Stimulated activated CD8-positive, alpha-beta memory T cell treated with anti-CD3 and anti-CD28 coated beads, Interleukin-4, amount 100 ng/mL, for 4 hours (primary cell): ENCODE measurements at regions not wholly inside any gene's neighbourhood (a gene's known extent, or its start where the extent isn't known, plus 50 kb on each side); places are given as distances from the start of the nearest gene placed in this dataset.
"Not testable (repeated sequence)": the region's sequence is repeated elsewhere in the genome, so short reads cannot be mapped to it uniquely, and the experiment has no call there.

ENCODE experiments used
- DNase-seq, 2 donors: peaks; one replicate each; pipeline ENCODE4 v3.0.0-alpha.2; 2020; ENCODE audit warnings: low read depth in 2 of 2, low spot score in 1 of 2

DNA sequence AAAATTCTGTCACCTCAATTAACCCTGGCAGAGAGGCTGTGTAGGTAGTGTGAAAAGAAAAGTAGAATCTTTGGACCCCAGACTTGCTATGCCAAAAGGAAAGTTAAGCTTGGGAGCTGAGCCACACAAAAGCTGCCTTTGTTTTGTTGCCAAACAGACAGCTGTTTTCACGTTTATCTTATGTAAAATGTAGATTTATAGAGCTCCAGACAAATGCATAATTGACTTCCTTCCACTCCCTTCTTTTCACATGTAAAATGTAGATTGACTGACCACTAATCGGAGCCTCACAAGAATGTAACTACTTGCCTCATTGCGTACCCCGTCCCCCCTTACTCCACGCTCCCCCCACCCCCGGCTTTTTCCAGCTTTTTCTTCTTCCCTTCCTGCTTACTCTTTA is 2302.2 kb upstream of the RAG2 start:
- DNase-seq, result no peak

DNA sequence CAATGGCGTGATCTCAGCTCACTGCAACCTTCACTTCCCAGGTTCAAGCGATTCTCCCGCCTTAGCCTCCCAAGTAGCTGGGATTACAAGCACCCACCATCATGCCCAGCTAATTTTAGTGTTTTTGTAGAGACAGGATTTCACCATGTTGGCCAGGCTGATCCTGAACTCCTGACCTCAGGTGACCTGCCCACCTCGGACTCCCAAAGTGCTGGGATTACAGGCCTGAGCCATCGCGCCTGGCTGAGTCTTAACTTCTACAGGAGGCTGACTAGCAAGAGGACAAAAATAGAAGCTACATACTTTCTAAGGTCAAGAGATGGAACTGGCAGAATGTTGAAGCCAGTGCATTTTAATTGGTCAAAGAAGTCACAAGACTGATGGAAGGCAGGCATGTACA is 2296.2 kb upstream of the RAG2 start:
- DNase-seq, result not testable (repeated sequence)

DNA sequence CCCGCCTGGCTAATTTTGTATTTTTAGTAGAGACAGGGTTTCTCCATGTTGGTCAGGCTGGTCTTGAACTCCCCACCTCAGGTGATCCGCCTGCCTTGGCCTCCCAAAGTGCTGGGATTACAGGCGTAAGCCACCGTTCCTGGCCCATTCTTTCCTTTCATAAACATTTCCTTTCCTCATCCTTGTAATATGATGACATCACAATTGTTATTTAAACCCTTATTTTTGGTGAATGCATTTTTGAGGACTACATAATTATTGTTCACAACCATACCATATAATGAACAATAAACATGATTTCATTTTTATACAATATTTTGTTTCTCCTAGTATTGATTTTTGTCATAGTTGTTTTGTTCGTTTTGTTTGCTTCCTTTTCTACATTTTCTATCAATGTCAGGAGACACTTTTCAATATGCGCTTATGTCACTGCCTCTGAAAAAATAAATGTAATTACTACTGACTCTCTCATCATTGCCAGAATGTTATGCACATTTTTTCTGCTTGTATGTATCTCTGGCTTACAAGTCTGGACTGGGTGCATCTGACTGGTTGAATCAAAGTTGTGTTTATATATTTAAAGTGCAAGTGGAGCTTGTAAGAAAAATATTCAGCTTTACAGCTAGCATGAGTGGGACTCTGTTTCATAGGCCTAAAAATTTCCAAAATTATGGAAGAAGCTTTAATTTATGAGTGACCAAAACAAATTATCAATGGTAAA is 2286.3 kb upstream of the RAG2 start:
- DNase-seq, result no peak

DNA sequence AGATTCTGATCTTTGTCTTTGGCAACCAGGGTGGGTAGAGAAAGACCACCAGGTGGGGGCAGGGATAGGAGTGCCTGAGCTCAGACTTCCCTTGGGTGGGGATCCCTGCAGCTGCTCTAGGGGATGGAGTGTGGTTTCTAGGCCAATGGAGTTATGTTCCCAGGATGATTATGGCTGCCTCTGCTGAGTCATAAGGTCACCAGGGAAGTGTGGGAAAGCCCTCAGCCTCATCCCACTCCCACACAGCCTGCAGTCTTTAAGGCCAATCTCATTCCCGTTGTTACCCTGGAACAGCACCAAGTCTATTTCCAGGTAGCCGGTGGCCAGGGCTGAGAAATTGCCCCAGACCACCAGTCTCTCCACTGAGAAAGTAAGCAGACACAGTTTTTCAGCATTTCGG is 2269.3 kb upstream of the RAG2 start:
- DNase-seq, result no peak

GRCh38 chr11:38865922-38866321 is 2267.9 kb upstream of the RAG2 start:
- no peak for DNase-seq

DNA sequence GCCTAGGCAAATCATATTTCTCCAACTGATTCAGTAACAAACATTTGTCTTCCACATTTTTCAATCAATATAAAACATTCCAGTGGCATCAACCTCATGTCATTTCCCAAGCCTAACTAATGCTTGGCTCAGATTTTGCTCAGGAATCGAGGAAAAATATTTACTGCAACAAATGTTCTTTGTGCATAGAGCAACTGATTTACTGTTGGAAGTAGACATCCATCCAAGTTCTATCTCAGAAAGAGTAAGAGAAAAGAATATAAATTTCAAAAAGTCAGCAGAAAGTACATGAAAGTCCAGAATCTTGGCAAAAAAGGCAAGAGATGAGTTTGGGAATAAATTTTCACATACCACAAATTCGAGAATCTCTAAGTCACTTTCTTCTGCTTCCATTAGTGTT is 2245.0 kb upstream of the RAG2 start:
- DNase-seq, result no peak

DNA sequence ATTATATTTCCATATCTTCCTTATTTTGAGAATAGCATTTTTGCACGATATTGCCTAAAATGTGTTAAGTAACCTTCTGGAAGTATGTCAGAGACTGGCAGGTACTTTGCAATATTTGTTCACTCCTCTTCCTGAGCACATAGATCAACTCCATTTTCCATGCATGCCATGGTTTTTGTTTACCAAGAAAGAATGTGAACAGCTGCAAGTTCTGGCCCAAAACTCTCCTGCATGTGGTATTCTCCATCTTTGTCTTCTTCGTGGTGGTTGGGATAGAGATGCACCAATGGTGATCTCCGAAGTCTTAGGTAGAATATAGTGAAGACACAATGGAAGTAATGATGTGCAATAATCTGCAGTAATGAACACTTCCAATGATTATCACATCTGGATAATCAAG is 2241.0 kb upstream of the RAG2 start:
- DNase-seq, result no peak

GRCh38 chr11:38835966-38836365 is 2237.9 kb upstream of the RAG2 start:
- DNase-seq, result no peak

- DNase-seq, result no peak
These were observed 2226.5 kb upstream of the RAG2 start for GRCh38 chr11:38824573-38824972.

- not testable (repeated sequence) for DNase-seq
These were observed 2223.8 kb upstream of the RAG2 start for GRCh38 chr11:38821786-38822185.

GRCh38 chr11:38819981-38820380 is 2221.9 kb upstream of the RAG2 start:
- no peak for DNase-seq

- DNase-seq, result no peak
These were observed 2220.7 kb upstream of the RAG2 start for GRCh38 chr11:38818720-38819119.

DNA sequence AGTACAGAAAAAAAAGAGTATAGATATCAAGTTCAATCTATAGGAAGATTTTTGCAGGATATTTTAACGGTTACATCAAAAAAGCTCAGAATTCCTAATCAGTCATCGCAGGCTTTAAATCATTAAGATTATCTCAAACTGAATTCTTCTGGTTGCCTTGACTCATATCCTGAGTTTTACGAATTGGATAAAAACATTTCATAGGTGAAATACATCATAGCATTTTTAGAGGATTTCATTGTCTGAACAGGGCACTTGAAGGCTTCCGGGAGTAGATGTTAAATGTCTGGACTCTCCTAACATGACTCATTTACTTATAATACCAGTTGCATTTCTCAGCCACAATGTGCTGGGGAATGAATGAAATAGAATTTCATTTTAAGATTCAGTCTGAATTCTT is 2216.6 kb upstream of the RAG2 start:
- no peak for DNase-seq

- no peak for DNase-seq
These were observed 2211.5 kb upstream of the RAG2 start for GRCh38 chr11:38809521-38809920.

GRCh38 chr11:38796281-38796680 is 2198.2 kb upstream of the RAG2 start:
- no peak for DNase-seq

- no peak for DNase-seq
These were observed 2197.0 kb upstream of the RAG2 start for GRCh38 chr11:38795027-38795426.

- DNase-seq, result no peak
These were observed 2193.4 kb upstream of the RAG2 start for GRCh38 chr11:38791346-38791961.

DNA sequence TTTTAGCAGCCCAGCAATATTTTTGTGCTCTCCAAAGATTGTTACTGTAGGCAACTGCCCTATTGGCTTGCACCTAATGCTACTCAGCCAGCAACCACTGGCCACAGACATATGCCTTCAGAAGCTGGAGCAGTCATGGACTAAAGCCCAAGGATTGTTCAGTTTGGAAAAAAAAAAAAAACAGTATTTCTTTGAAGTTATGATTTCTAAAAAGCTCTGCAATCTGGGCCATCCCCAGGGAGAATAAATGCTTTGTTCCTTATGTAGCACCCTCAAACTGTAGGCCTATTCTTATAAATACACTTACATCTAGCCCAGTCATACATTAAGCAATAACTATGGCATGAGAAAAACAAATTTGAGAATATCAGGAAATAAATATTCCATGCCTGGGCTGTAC is 2190.5 kb upstream of the RAG2 start:
- DNase-seq, result no peak

DNA sequence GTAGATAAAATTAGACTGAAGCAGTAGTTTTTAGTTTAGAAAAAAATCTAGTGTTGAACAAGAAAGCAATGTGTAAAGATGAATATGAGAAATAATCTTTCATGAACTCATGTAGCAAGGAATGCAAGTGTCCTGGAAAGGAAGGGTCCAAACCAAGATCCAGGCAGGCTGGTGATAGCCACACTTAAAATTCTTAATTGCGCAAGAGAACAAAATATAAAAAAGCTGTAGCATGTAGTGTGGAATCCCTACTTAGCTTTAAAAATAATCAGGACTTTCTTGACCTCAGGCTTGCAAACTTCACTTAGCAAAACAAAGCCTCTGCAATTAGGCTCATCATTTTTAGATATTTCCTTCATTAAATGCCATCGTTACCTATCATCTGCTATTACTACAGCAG is 2186.1 kb upstream of the RAG2 start:
- no peak for DNase-seq

DNA sequence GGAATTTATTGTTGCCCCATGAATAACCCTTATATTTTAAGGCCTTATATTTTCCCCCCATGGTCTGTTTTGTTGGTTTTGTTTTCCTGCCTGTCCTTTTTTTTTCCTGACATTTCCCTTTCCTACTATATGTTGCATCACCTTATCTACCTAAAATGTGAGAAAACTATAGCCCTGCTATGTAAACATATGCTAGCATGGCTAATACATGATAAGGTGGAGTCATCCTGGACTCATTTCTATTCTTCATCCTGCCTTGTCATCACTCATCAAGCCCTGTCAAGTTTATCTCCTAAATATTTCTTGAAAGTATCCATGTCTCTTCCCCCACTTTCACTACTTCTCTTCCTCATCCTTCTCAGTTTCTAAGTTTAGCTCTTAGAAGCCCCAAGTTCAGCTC is 2168.8 kb upstream of the RAG2 start:
- DNase-seq, result no peak

DNA sequence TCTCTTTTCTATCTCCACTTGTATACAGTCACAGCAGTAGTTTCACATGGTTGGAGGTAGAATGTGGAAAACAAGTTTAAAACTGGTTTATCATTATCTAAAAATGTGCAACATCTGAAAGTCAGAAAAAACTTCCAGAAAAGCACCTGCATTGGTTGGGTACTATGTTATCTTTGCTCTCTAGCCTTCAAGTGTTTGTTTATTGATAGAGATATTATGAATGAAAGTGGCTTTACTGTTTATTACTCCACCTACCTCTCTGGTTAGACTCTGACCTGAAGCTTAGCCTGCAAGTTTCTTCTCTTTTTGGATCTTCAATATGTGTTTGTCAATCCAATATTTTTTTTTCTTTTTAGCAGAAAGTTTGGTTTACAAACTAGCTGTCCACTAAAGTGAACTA is 2161.4 kb upstream of the RAG2 start:
- no peak for DNase-seq

DNA sequence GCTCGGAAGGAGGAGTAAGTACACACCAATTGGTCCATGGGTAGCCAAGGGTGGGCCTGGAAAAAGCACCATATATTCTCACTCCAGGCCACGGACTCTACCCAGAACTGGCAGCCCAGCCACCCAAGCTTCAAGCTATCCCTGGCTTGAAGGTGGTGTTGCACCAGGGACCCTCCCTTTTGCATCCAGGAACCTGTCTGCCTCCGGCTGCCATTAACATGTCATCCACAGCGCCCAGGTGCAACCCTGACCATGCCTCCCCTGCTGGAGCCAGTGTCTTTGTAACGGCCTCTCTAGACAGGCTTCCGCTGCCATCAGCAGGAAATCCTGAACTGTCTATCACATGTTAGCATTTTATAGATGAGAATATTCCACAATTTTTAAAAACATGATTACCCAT is 2158.5 kb upstream of the RAG2 start:
- DNase-seq, result no peak

- no peak for DNase-seq
These were observed 2153.4 kb upstream of the RAG2 start for GRCh38 chr11:38751421-38751820.
